Mammary epithelial cell (primary cell): ENCODE measurements at regions not wholly inside any gene's neighbourhood (a gene's known extent, or its start where the extent isn't known, plus 50 kb on each side); places are given as distances from the start of the nearest gene placed in this dataset.

Experiments used
- CTCF ChIP-seq, 2 donors: IDR thresholded peaks in 1 of 2; conservative IDR thresholded peaks in 1 of 2; 2 replicates each; pipeline ENCODE4 v1.5.1; 2011 to 2012; ENCODE audit warnings: inconsistent platforms in 2 of 2, low read length in 2 of 2, mild to moderate bottlenecking in 2 of 2, control low read depth in 1 of 2, low read depth in 1 of 2; ENCODE audit not compliant: insufficient read depth in 1 of 2; ENCODE audit errors: extremely low read depth in 1 of 2
- EZH2 ChIP-seq: IDR thresholded peaks from 2 replicates; pipeline ENCODE4 v1.6.1; 2012; ENCODE audit warnings: low read length, inconsistent platforms, borderline replicate concordance

- TF ChIP-seq CTCF (conservative IDR thresholded peaks at IDR 0.05 in 1 of 2, IDR thresholded peaks at IDR 0.05 in 1 of 2; ENCODE audit: extremely low read depth in 1 of 2, insufficient read depth in 1 of 2, low read depth in 1 of 2, low read length in 2 of 2) = no peak
- TF ChIP-seq EZH2 = no peak
Measured at GRCh38 chr10:1923586-1923985, 186.3 kb upstream of the ADARB2 start.
